ENCODE measurements at regions not wholly inside any gene's neighbourhood (a gene's known extent, or its start where the extent isn't known, plus 50 kb on each side); places are given as distances from the start of the nearest gene placed in this dataset.

GRCh38 chr2:67295851-67296250, 101.3 kb upstream of the ETAA1 start:
- no peak for DNase-seq (ENCODE audit: low spot score)
- no peak overlapping the region for H3K4me3 ChIP-seq
- TF ChIP-seq CTCF (IDR thresholded peaks at IDR 0.05): no peak
- H3K27ac ChIP-seq: no peak overlapping the region

- TF ChIP-seq CTCF (IDR thresholded peaks at IDR 0.05): no peak
- DNase-seq (ENCODE audit: low spot score): no peak
- Histone ChIP-seq H3K27ac (no peak overlapping the region), H3K4me3 (no peak overlapping the region)
These were observed 92.7 kb upstream of the ETAA1 start for GRCh38 chr2:67304300-67304890.

GRCh38 chr2:67309281-67309680, 87.9 kb upstream of the ETAA1 start:
- TF ChIP-seq CTCF (IDR thresholded peaks at IDR 0.05): no peak
- DNase-seq (ENCODE audit: low spot score): no peak
- no peak overlapping the region for H3K4me3 ChIP-seq
- no peak overlapping the region for H3K27ac ChIP-seq

GRCh38 chr2:67311536-67311935, 85.6 kb upstream of the ETAA1 start:
- no peak overlapping the region for H3K27ac ChIP-seq
- TF ChIP-seq CTCF (IDR thresholded peaks at IDR 0.05): no peak
- no peak for DNase-seq (ENCODE audit: low spot score)
- no peak overlapping the region for H3K4me3 ChIP-seq

GRCh38 chr2:67312871-67313270, 84.3 kb upstream of the ETAA1 start:
- Histone ChIP-seq H3K4me3 (no peak overlapping the region), H3K27ac (no peak overlapping the region)
- DNase-seq (ENCODE audit: low spot score): no peak
- no peak for TF ChIP-seq CTCF (IDR thresholded peaks at IDR 0.05)

GRCh38 chr2:67313536-67313935, 83.6 kb upstream of the ETAA1 start:
- no peak for DNase-seq (ENCODE audit: low spot score)
- no peak for TF ChIP-seq CTCF (IDR thresholded peaks at IDR 0.05)

GRCh38 chr2:67318031-67318430, 79.1 kb upstream of the ETAA1 start:
- Histone ChIP-seq H3K27ac (no peak overlapping the region), H3K4me3 (no peak overlapping the region)
- DNase-seq (ENCODE audit: low spot score): no peak
- TF ChIP-seq CTCF (IDR thresholded peaks at IDR 0.05): no peak

More at GRCh38 chr2:67313536-67313935, 83.6 kb upstream of the ETAA1 start:
- Histone ChIP-seq H3K4me3 (no peak overlapping the region), H3K27ac (no peak overlapping the region)

Data from coronary artery (tissue), 2 donors.